Transverse colon (tissue), 3 donors: ENCODE measurements at regions not wholly inside any gene's neighbourhood (a gene's known extent, or its start where the extent isn't known, plus 50 kb on each side); places are given as distances from the start of the nearest gene placed in this dataset.

Source experiments
- CTCF ChIP-seq, 5 experiments: fragments of 200-600 bp in 3 of 5; fragments of 450-650 bp in 2 of 5; sonication (generic) in 3 of 5; IDR thresholded peaks; 1 replicate in 2 of 5; 2 replicates in 3 of 5; pipeline ENCODE4 v1.5.1; 2016 to 2017; ENCODE audit warnings: antibody characterized with exemption in 5 of 5, inconsistent platforms in 3 of 5, mild to moderate bottlenecking in 2 of 5, moderate library complexity in 1 of 5
- EP300 ChIP-seq: sonication (generic); formaldehyde crosslinking; IDR thresholded peaks from one replicate; pipeline ENCODE4 v1.6.1; 2017; ENCODE audit warnings: antibody characterized with exemption, low read depth
- POLR2A ChIP-seq: fragments of 450-650 bp; IDR thresholded peaks from one replicate; pipeline ENCODE4 v1.6.1; 2016; ENCODE audit warnings: antibody characterized with exemption, mild to moderate bottlenecking, moderate library complexity

- no peak for TF ChIP-seq CTCF (IDR thresholded peaks at IDR 0.05)
- no peak for TF ChIP-seq EP300
- no peak for TF ChIP-seq POLR2A
Observed at GRCh38 chr13:31914843-31915242, 116.7 kb upstream of the FRY start.
